HG03045 (cell line): ENCODE measurements at regions not wholly inside any gene's neighbourhood (a gene's known extent, or its start where the extent isn't known, plus 50 kb on each side); places are given as distances from the start of the nearest gene placed in this dataset.

ENCODE experiments used
- ATAC-seq: cut with Tn5 transposase; IDR thresholded peaks from one replicate; pipeline ENCODE4 v1.9.1; 2021; ENCODE audit warnings: mild to moderate bottlenecking, moderate library complexity; ENCODE audit not compliant: unreplicated experiment

GRCh38 chr1:199301472-199302217, 662.8 kb downstream of the PTPRC start:
- ATAC-seq: no peak

- ATAC-seq: no peak
These were observed 663.7 kb downstream of the PTPRC start for GRCh38 chr1:199302554-199302953.

GRCh38 chr1:199303035-199303434, 664.2 kb downstream of the PTPRC start:
- ATAC-seq: no peak

GRCh38 chr1:199305053-199305452, 666.2 kb downstream of the PTPRC start:
- ATAC-seq: no peak

GRCh38 chr1:199307496-199308264, 668.8 kb downstream of the PTPRC start:
- no peak for ATAC-seq

GRCh38 chr1:199308349-199308846, 669.6 kb downstream of the PTPRC start:
- ATAC-seq: peak; percentile 45

GRCh38 chr1:199310708-199311107, 671.9 kb downstream of the PTPRC start:
- no peak for ATAC-seq

GRCh38 chr1:199311478-199312262, 672.8 kb downstream of the PTPRC start:
- ATAC-seq: no peak

- ATAC-seq: no peak
These were observed 673.8 kb downstream of the PTPRC start for GRCh38 chr1:199312626-199313025.

- ATAC-seq: no peak
These were observed 674.6 kb downstream of the PTPRC start for GRCh38 chr1:199313444-199313843.

- no peak for ATAC-seq
These were observed 680.5 kb downstream of the PTPRC start for GRCh38 chr1:199319341-199319740.

- ATAC-seq: no peak
These were observed 683.4 kb downstream of the PTPRC start for GRCh38 chr1:199322278-199322677.

GRCh38 chr1:199333180-199333579, 694.3 kb upstream of the NR5A2 start:
- ATAC-seq: no peak

- ATAC-seq: no peak
These were observed 692.0 kb upstream of the NR5A2 start for GRCh38 chr1:199335496-199335895.

GRCh38 chr1:199336745-199337640, 690.5 kb upstream of the NR5A2 start:
- ATAC-seq: no peak

GRCh38 chr1:199338760-199339159, 688.8 kb upstream of the NR5A2 start:
- ATAC-seq: no peak

GRCh38 chr1:199352351-199352750, 675.2 kb upstream of the NR5A2 start:
- no peak for ATAC-seq

- ATAC-seq: no peak
These were observed 673.6 kb upstream of the NR5A2 start for GRCh38 chr1:199353906-199354305.

GRCh38 chr1:199356561-199356960, 670.9 kb upstream of the NR5A2 start:
- no peak for ATAC-seq

GRCh38 chr1:199357599-199357998, 669.9 kb upstream of the NR5A2 start:
- ATAC-seq: no peak
